H1 (cell line): ENCODE measurements at regions not wholly inside any gene's neighbourhood (a gene's known extent, or its start where the extent isn't known, plus 50 kb on each side); places are given as distances from the start of the nearest gene placed in this dataset.

Experiments
- CTCF ChIA-PET: fragments of 300-600 bp; sonication (Branson Sonifier 250); formaldehyde crosslinking; loops from one replicate; lab custom pipeline; 2021; ENCODE audit not compliant: partially characterized antibody; lab: Charles Lee
- POLR2A ChIA-PET: fragments of 300-600 bp; sonication (Branson Sonifier 250); formaldehyde crosslinking; loops from one replicate; lab custom pipeline; 2021; ENCODE audit warnings: inconsistent platforms; ENCODE audit not compliant: partially characterized antibody; lab: Charles Lee
- DNase-seq, 2 experiments: peaks; one replicate each; pipeline versions ENCODE4 v3.0.0 to v3.0.0-alpha.2; 2010 to 2022; ENCODE audit warnings: low spot score in 2 of 2, low read depth in 1 of 2, mixed read lengths in 1 of 2
- FAIRE-seq: peaks from 2 replicates; lab custom pipeline; 2011; peaks lifted over from hg19 to GRCh38; lab: Jason Lieb, UNC
- H2AFZ ChIP-seq: 2 replicates; pipeline ENCODE4 v1.8.1; 2012; ENCODE audit warnings: low read length, inconsistent platforms
- H2AK5ac ChIP-seq: 2 replicates; pipeline ENCODE4 v1.6.1; 2013; ENCODE audit warnings: low read depth, low read length
- H2BK120ac ChIP-seq: replicated peaks from 2 replicates; pipeline ENCODE3; 2013; ENCODE audit warnings: low read depth, low read length, inconsistent platforms
- H2BK12ac ChIP-seq: 2 replicates; pipeline ENCODE4 v1.6.1; 2013; ENCODE audit warnings: low read depth, low read length
- H2BK15ac ChIP-seq: 2 replicates; pipeline ENCODE4 v1.6.1; 2013; ENCODE audit warnings: low read length
- H2BK20ac ChIP-seq: 2 replicates; pipeline ENCODE4 v1.6.1; 2013; ENCODE audit warnings: low read length
- H2BK5ac ChIP-seq: 2 replicates; pipeline ENCODE4 v1.6.1; 2013; ENCODE audit warnings: low read depth, low read length
- H3K14ac ChIP-seq: 2 replicates; pipeline ENCODE4 v1.6.1; 2013; ENCODE audit warnings: inconsistent platforms; ENCODE audit not compliant: insufficient read length
- H3K18ac ChIP-seq: 2 replicates; pipeline ENCODE4 v1.6.1; 2013; ENCODE audit warnings: low read length; ENCODE audit errors: extremely low read depth
- H3K23ac ChIP-seq: 2 replicates; pipeline ENCODE4 v1.6.1; 2013; ENCODE audit warnings: inconsistent platforms; ENCODE audit not compliant: insufficient read length
- H3K23me2 ChIP-seq: 2 replicates; pipeline ENCODE4 v1.6.1; 2013; ENCODE audit warnings: low read depth, low read length
- H3K27ac ChIP-seq: 2 replicates; pipeline ENCODE4 v1.6.1; 2011; ENCODE audit warnings: low read depth, low read length, inconsistent platforms
- H3K27me3 ChIP-seq, 4 experiments: replicated peaks in 1 of 4; 1 replicate in 1 of 4; 2 replicates in 3 of 4; pipeline versions ENCODE4 v1.6.1 to v1.8.1; 2011 to 2013; ENCODE audit warnings: low read length in 3 of 4, mild to moderate bottlenecking in 3 of 4, inconsistent platforms in 2 of 4, mixed read lengths in 2 of 4, moderate library complexity in 1 of 4; ENCODE audit not compliant: control insufficient read depth in 3 of 4, insufficient read depth in 3 of 4; ENCODE audit errors: extremely low read depth in 1 of 4
- H3K36me3 ChIP-seq, 4 experiments: 2 replicates each; pipeline versions ENCODE4 v1.6.1 to v1.8.1; 2011 to 2013; ENCODE audit warnings: mild to moderate bottlenecking in 4 of 4, low read length in 3 of 4, moderate library complexity in 2 of 4, control low read depth in 1 of 4, inconsistent platforms in 1 of 4; ENCODE audit not compliant: insufficient read depth in 4 of 4, control insufficient read depth in 2 of 4
- H3K4ac ChIP-seq: replicated peaks from 2 replicates; pipeline ENCODE3; 2013; ENCODE audit warnings: low read length, low read depth, mixed read lengths, inconsistent platforms; ENCODE audit not compliant: insufficient read length
- H3K4me1 ChIP-seq, 4 experiments: replicated peaks in 1 of 4; 1 replicate in 1 of 4; 2 replicates in 3 of 4; pipeline versions ENCODE4 v1.6.1 to v1.8.1; 2011 to 2013; ENCODE audit warnings: low read length in 3 of 4, inconsistent platforms in 2 of 4, mixed read lengths in 1 of 4; ENCODE audit not compliant: insufficient read depth in 4 of 4, control insufficient read depth in 3 of 4
- H3K4me2 ChIP-seq, 2 experiments: 2 replicates each; pipeline versions ENCODE4 v1.6.1 to v1.8.1; 2011 to 2013; ENCODE audit warnings: low read depth in 2 of 2, low read length in 2 of 2, control low read depth in 1 of 2, inconsistent platforms in 1 of 2, mild to moderate bottlenecking in 1 of 2; ENCODE audit not compliant: insufficient read depth in 1 of 2
- H3K4me3 ChIP-seq, 4 experiments: fragments of 200-600, 300-600 bp in 1 of 4; sonication (generic), shearing (Covaris generic), sonication (Bioruptor Twin) in 1 of 4; 2 replicates each; pipeline versions ENCODE4 v1.5.1 to v1.8.1; 2011 to 2016; ENCODE audit warnings: low read length in 4 of 4, low read depth in 3 of 4, control low read depth in 2 of 4, inconsistent platforms in 2 of 4, mild to moderate bottlenecking in 2 of 4, mixed read lengths in 1 of 4, moderate library complexity in 1 of 4; ENCODE audit not compliant: insufficient read depth in 2 of 4; ENCODE audit errors: extremely low read depth in 1 of 4
- H3K56ac ChIP-seq: replicated peaks from 2 replicates; pipeline ENCODE3; 2013; ENCODE audit warnings: low read depth, mild to moderate bottlenecking, mixed read lengths, low read length, inconsistent platforms; ENCODE audit not compliant: insufficient read length
- H3K79me1 ChIP-seq: 2 replicates; pipeline ENCODE4 v1.6.1; 2013; ENCODE audit warnings: low read depth, low read length, control low read depth
- H3K79me2 ChIP-seq, 2 experiments: 2 replicates each; pipeline versions ENCODE4 v1.6.1 to v1.8.1; 2012 to 2013; ENCODE audit warnings: low read length in 2 of 2, mild to moderate bottlenecking in 2 of 2, inconsistent platforms in 1 of 2; ENCODE audit not compliant: insufficient read depth in 2 of 2, control insufficient read depth in 1 of 2
- H3K9ac ChIP-seq, 4 experiments: replicated peaks in 1 of 4; 1 replicate in 1 of 4; 2 replicates in 3 of 4; pipeline versions ENCODE4 v1.6.1 to v1.8.1; 2011 to 2013; ENCODE audit warnings: low read depth in 3 of 4, low read length in 3 of 4, control low read depth in 2 of 4, mild to moderate bottlenecking in 2 of 4, moderate library complexity in 2 of 4, inconsistent platforms in 1 of 4; ENCODE audit errors: extremely low read depth in 1 of 4
- H3K9me3 ChIP-seq, 2 experiments: 2 replicates each; pipeline versions ENCODE4 v1.6.1 to v1.8.1; 2012 to 2013; ENCODE audit warnings: mild to moderate bottlenecking in 2 of 2, moderate library complexity in 2 of 2, control low read depth in 1 of 2, inconsistent platforms in 1 of 2, low read depth in 1 of 2, low read length in 1 of 2, mixed read lengths in 1 of 2; ENCODE audit not compliant: insufficient read depth in 2 of 2
- H4K20me1 ChIP-seq, 2 experiments: replicated peaks in 1 of 2; 2 replicates each; pipeline versions ENCODE3 to v1.8.1; 2011 to 2013; ENCODE audit warnings: inconsistent platforms in 2 of 2, low read length in 2 of 2, mild to moderate bottlenecking in 1 of 2; ENCODE audit not compliant: insufficient read depth in 2 of 2, control insufficient read depth in 1 of 2
- H4K5ac ChIP-seq: 2 replicates; pipeline ENCODE4 v1.6.1; 2013; ENCODE audit warnings: low read length, low read depth, mixed read lengths, inconsistent platforms; ENCODE audit not compliant: insufficient read length
- H4K8ac ChIP-seq: 2 replicates; pipeline ENCODE4 v1.8.0; 2013; ENCODE audit warnings: mild to moderate bottlenecking, moderate library complexity, low read length, inconsistent platforms; ENCODE audit not compliant: insufficient read depth; ENCODE audit errors: extremely low read depth
- H4K91ac ChIP-seq: replicated peaks from 2 replicates; pipeline ENCODE3; 2013; ENCODE audit warnings: low read length, mixed read lengths, inconsistent platforms; ENCODE audit not compliant: insufficient read length
- CBX5 ChIP-seq: fragments of 300-800, 300-1000 bp; sonication (generic); IDR thresholded peaks from 2 replicates; pipeline ENCODE4 v1.7.1; 2016; ENCODE audit warnings: antibody characterized with exemption, low read length, low read depth
- CBX8 ChIP-seq: fragments of 300-800, 300-1000 bp; sonication (generic); IDR thresholded peaks from 2 replicates; pipeline ENCODE4 v1.7.1; 2016; ENCODE audit warnings: low read depth, low read length, borderline replicate concordance
- E2F6 ChIP-seq: IDR thresholded peaks from 2 replicates; pipeline ENCODE4 v1.6.1; 2012; ENCODE audit warnings: inconsistent platforms
- EP300 ChIP-seq, 2 experiments: IDR thresholded peaks; 1 replicate in 1 of 2; 2 replicates in 1 of 2; pipeline ENCODE4 v1.6.1; 2011 to 2012; ENCODE audit warnings: low read depth in 2 of 2, low read length in 2 of 2, mild to moderate bottlenecking in 2 of 2, borderline replicate concordance in 1 of 2, inconsistent platforms in 1 of 2, moderate library complexity in 1 of 2
- EZH2 ChIP-seq: fragments of 200-600 bp; sonication (generic); IDR thresholded peaks from 2 replicates; pipeline ENCODE4 v1.7.1; 2012; ENCODE audit warnings: low read depth, mild to moderate bottlenecking, moderate library complexity, low read length, inconsistent platforms; ENCODE audit not compliant: severe bottlenecking
- GABPA ChIP-seq: IDR thresholded peaks from 2 replicates; pipeline ENCODE4 v1.6.1; 2011; ENCODE audit warnings: mild to moderate bottlenecking, low read length, moderate library complexity, borderline replicate concordance; ENCODE audit not compliant: insufficient read depth
- HDAC6 ChIP-seq: IDR thresholded peaks from one replicate; pipeline ENCODE4 v1.7.1; 2012; ENCODE audit warnings: low read depth, mild to moderate bottlenecking, inconsistent platforms, low read length, moderate library complexity
- KDM4A ChIP-seq: IDR thresholded peaks from one replicate; pipeline ENCODE4 v1.7.1; 2012; ENCODE audit warnings: low read depth, mild to moderate bottlenecking, moderate library complexity, low read length, inconsistent platforms; ENCODE audit not compliant: severe bottlenecking
- POLR2AphosphoS5 ChIP-seq: IDR thresholded peaks from 2 replicates; pipeline ENCODE4 v1.6.1; 2011; ENCODE audit warnings: low read depth, low read length
- SAP30 ChIP-seq: fragments of 300-600 bp; sonication (generic); IDR thresholded peaks from 2 replicates; pipeline ENCODE4 v1.7.1; 2012; ENCODE audit warnings: low read length, moderate library complexity, mild to moderate bottlenecking, inconsistent platforms; ENCODE audit not compliant: insufficient read depth, insufficient replicate concordance
- SIX5 ChIP-seq: IDR thresholded peaks from 2 replicates; pipeline ENCODE4 v1.6.1; 2011; ENCODE audit warnings: mild to moderate bottlenecking, low read depth, low read length
- SP1 ChIP-seq: IDR thresholded peaks from 2 replicates; pipeline ENCODE4 v1.6.1; 2011; ENCODE audit warnings: low read depth, low read length
- SP2 ChIP-seq: IDR thresholded peaks from 2 replicates; pipeline ENCODE4 v1.6.1; 2012; ENCODE audit warnings: mild to moderate bottlenecking, low read length, inconsistent platforms
- SRF ChIP-seq: IDR thresholded peaks from 2 replicates; pipeline ENCODE4 v1.6.1; 2011; ENCODE audit warnings: mild to moderate bottlenecking, low read depth, low read length, moderate library complexity
- TAF7 ChIP-seq: optimal IDR thresholded peaks from 2 replicates; pipeline ENCODE3; 2011; ENCODE audit warnings: low read depth, mild to moderate bottlenecking, inconsistent platforms, low read length, moderate library complexity, borderline replicate concordance
- WGBS, 2 experiments: shearing (Covaris generic) in 1 of 2; methylation state at CpG; one replicate each; pipeline versions ENCODE4 v1.1.6 to v1.1.7; 2013 to 2015; ENCODE audit warnings: low lambda C conversion rate in 2 of 2, mixed read lengths in 2 of 2, inconsistent platforms in 1 of 2, low coverage in 1 of 2, missing lambda C conversion rate in 1 of 2; ENCODE audit not compliant: insufficient replicate concordance in 2 of 2, insufficient coverage in 1 of 2, insufficient read length in 1 of 2; ENCODE audit errors: extremely low coverage in 1 of 2, missing lambda C conversion rate in 1 of 2; 5-methylcytosine and 5-hydroxymethylcytosine counted together

GRCh38 chr1:57868908-57869307 lies 445.0 kb upstream of the DAB1 start:
- H3K79me2 ChIP-seq: no peaks in the 10 kb centered on the region
- no peak for TF ChIP-seq TAF7
- TF ChIP-seq SP1: no peak
- TF ChIP-seq SP2: no peak
- TF ChIP-seq POLR2AphosphoS5: no peak
- no peak for TF ChIP-seq CBX5
- no peak for TF ChIP-seq KDM4A
- no peak for TF ChIP-seq EP300 (IDR thresholded peaks at IDR 0.05; ENCODE audit: borderline replicate concordance in 1 of 2, low read depth in 2 of 2, low read length in 2 of 2)
- no peak for TF ChIP-seq SRF
- no peak for TF ChIP-seq CBX8
- no peak for TF ChIP-seq HDAC6
- TF ChIP-seq SAP30: no peak
- TF ChIP-seq GABPA: no peak
- TF ChIP-seq E2F6: no peak
- no peak for TF ChIP-seq EZH2
- TF ChIP-seq SIX5: no peak
- H3K27ac ChIP-seq: no peak overlapping the region
- H3K4me2 ChIP-seq: no peak overlapping the region
- no peak overlapping the region for H2BK120ac ChIP-seq
- H3K9me3 ChIP-seq: no peaks in the 10 kb centered on the region
- no peak overlapping the region for H3K14ac ChIP-seq
- no peak for DNase-seq
- H3K56ac ChIP-seq: no peak overlapping the region
- no peaks in the 10 kb centered on the region for H3K79me1 ChIP-seq
- H3K4me1 ChIP-seq: no peaks in the 10 kb centered on the region
- H2BK12ac ChIP-seq: no peak overlapping the region
- H4K91ac ChIP-seq: no peak overlapping the region
- POLR2A ChIA-PET: no interaction called here
- no peak for FAIRE-seq
- no peak overlapping the region for H3K23ac ChIP-seq
- H4K5ac ChIP-seq: no peak overlapping the region
- CTCF ChIA-PET: no interaction called here
- no peaks in the 10 kb centered on the region for H3K36me3 ChIP-seq
- no peak overlapping the region for H2AFZ ChIP-seq
- no peak overlapping the region for H3K4ac ChIP-seq
- H2AK5ac ChIP-seq: no peak overlapping the region
- no peak overlapping the region for H2BK20ac ChIP-seq
- no peaks in the 10 kb centered on the region for H4K20me1 ChIP-seq
- no peak overlapping the region for H3K4me3 ChIP-seq
- H3K9ac ChIP-seq: no peak overlapping the region
- H2BK5ac ChIP-seq: no peak overlapping the region
- H2BK15ac ChIP-seq: no peak overlapping the region
- no peak overlapping the region for H4K8ac ChIP-seq
- H3K27me3 ChIP-seq: no peaks in the 10 kb centered on the region
- H3K18ac ChIP-seq: no peak overlapping the region
- no peaks in the 10 kb centered on the region for H3K23me2 ChIP-seq
- WGBS, 2 experiments: 88% methylated on average over 1 of the region's 1 CpG; no CpG with 5 or more reads in 1 of the 2 experiments
